H9 (cell line): ENCODE measurements at regions not wholly inside any gene's neighbourhood (a gene's known extent, or its start where the extent isn't known, plus 50 kb on each side); places are given as distances from the start of the nearest gene placed in this dataset.

ENCODE experiments used
- DNase-seq: peaks from one replicate; pipeline ENCODE4 v3.0.0-alpha.2; 2017
- H2AFZ ChIP-seq: one replicate; pipeline ENCODE4 v1.6.1; 2013; ENCODE audit warnings: mild to moderate bottlenecking, low read length, control low read depth, moderate library complexity
- H2AK5ac ChIP-seq: 2 replicates; pipeline ENCODE4 v1.6.1; 2013; ENCODE audit warnings: low read length, control low read depth, mixed read lengths; ENCODE audit not compliant: insufficient read length
- H2BK120ac ChIP-seq: one replicate; pipeline ENCODE4 v1.6.1; 2013; ENCODE audit warnings: low read depth, mild to moderate bottlenecking, low read length, control low read depth, inconsistent platforms; ENCODE audit not compliant: poor library complexity, severe bottlenecking
- H2BK12ac ChIP-seq: 2 replicates; pipeline ENCODE4 v1.6.1; 2013; ENCODE audit warnings: low read length, control low read depth, mixed read lengths, low read depth; ENCODE audit not compliant: insufficient read length
- H2BK15ac ChIP-seq: 2 replicates; pipeline ENCODE4 v1.6.1; 2013; ENCODE audit warnings: low read depth, low read length, control low read depth
- H2BK20ac ChIP-seq: one replicate; pipeline ENCODE4 v1.6.1; 2013; ENCODE audit warnings: low read depth, mild to moderate bottlenecking, low read length, control low read depth, inconsistent platforms; ENCODE audit not compliant: poor library complexity, severe bottlenecking
- H2BK5ac ChIP-seq: 2 replicates; pipeline ENCODE4 v1.6.1; 2013; ENCODE audit warnings: low read length, control low read depth, mixed read lengths; ENCODE audit not compliant: insufficient read length
- H3K14ac ChIP-seq: 2 replicates; pipeline ENCODE4 v1.6.1; 2013; ENCODE audit warnings: low read length, control low read depth; ENCODE audit not compliant: insufficient read depth
- H3K18ac ChIP-seq: 2 replicates; pipeline ENCODE4 v1.6.1; 2013; ENCODE audit warnings: low read depth, mild to moderate bottlenecking, mixed read lengths, low read length, control low read depth; ENCODE audit not compliant: insufficient read length
- H3K23ac ChIP-seq: 2 replicates; pipeline ENCODE4 v1.6.1; 2013; ENCODE audit warnings: low read length, control low read depth, mixed read lengths, low read depth; ENCODE audit not compliant: insufficient read length
- H3K23me2 ChIP-seq: 2 replicates; pipeline ENCODE4 v1.6.1; 2013; ENCODE audit warnings: low read depth, mild to moderate bottlenecking, mixed read lengths, low read length, control low read depth; ENCODE audit not compliant: insufficient read length, poor library complexity, severe bottlenecking
- H3K27ac ChIP-seq: 2 replicates; pipeline ENCODE4 v1.5.1; 2013; ENCODE audit warnings: low read length, control low read depth, mixed read lengths, low read depth; ENCODE audit not compliant: insufficient read length
- H3K27me3 ChIP-seq: 2 replicates; pipeline ENCODE4 v1.6.1; 2013; ENCODE audit warnings: low read length, control low read depth, inconsistent platforms; ENCODE audit not compliant: insufficient read depth
- H3K4ac ChIP-seq: 2 replicates; pipeline ENCODE4 v1.6.1; 2013; ENCODE audit warnings: low read depth, mild to moderate bottlenecking, control low read depth, inconsistent platforms, low read length, moderate library complexity
- H3K4me1 ChIP-seq: 2 replicates; pipeline ENCODE4 v1.6.1; 2013; ENCODE audit warnings: low read length, control low read depth, inconsistent platforms; ENCODE audit not compliant: insufficient read depth
- H3K4me2 ChIP-seq: 2 replicates; pipeline ENCODE4 v1.6.1; 2013; ENCODE audit warnings: low read length, control low read depth, mixed read lengths; ENCODE audit not compliant: insufficient read length, insufficient read depth
- H3K56ac ChIP-seq: 2 replicates; pipeline ENCODE4 v1.6.1; 2013; ENCODE audit warnings: low read depth, mild to moderate bottlenecking, mixed read lengths, low read length, control low read depth; ENCODE audit not compliant: insufficient read length
- H3K79me1 ChIP-seq: 2 replicates; pipeline ENCODE4 v1.6.1; 2013; ENCODE audit warnings: low read depth, mild to moderate bottlenecking, moderate library complexity, low read length, control low read depth, inconsistent platforms; ENCODE audit not compliant: insufficient read depth, poor library complexity, severe bottlenecking
- H3K79me2 ChIP-seq: 2 replicates; pipeline ENCODE4 v1.6.1; 2013; ENCODE audit warnings: low read length, control low read depth, inconsistent platforms; ENCODE audit not compliant: insufficient read depth
- H3K9ac ChIP-seq: 2 replicates; pipeline ENCODE4 v1.6.1; 2013; ENCODE audit warnings: low read length, control low read depth, mixed read lengths; ENCODE audit not compliant: insufficient read length; ENCODE audit errors: extremely low read depth
- H3K9me3 ChIP-seq: one replicate; pipeline ENCODE4 v1.6.1; 2013; ENCODE audit warnings: low read depth, low read length, inconsistent platforms; ENCODE audit not compliant: control insufficient read depth
- H3T11ph ChIP-seq: one replicate; pipeline ENCODE4 v1.6.1; 2013; ENCODE audit warnings: mild to moderate bottlenecking, low read length, control low read depth, inconsistent platforms
- H4K20me1 ChIP-seq: one replicate; pipeline ENCODE4 v1.6.1; 2013; ENCODE audit not compliant: control insufficient read depth, insufficient read length, insufficient read depth
- H4K5ac ChIP-seq: 2 replicates; pipeline ENCODE4 v1.6.1; 2013; ENCODE audit warnings: low read depth, mild to moderate bottlenecking, mixed read lengths, low read length, control low read depth; ENCODE audit not compliant: insufficient read length
- H4K8ac ChIP-seq: replicated peaks from 2 replicates; pipeline ENCODE4 v1.6.1; 2013; ENCODE audit warnings: low read length, control low read depth, mixed read lengths, low read depth; ENCODE audit not compliant: insufficient read length
- H4K91ac ChIP-seq: 2 replicates; pipeline ENCODE4 v1.6.1; 2013; ENCODE audit warnings: low read depth, mild to moderate bottlenecking, moderate library complexity, mixed read lengths, low read length, control low read depth; ENCODE audit not compliant: insufficient read length
- H3K27ac Mint-ChIP-seq, 3 experiments: 2 replicates in 2 of 3; 3 replicates in 1 of 3; pipeline ENCODE4 v1.8.0; 2020 to 2021; ENCODE audit warnings: mixed read lengths in 3 of 3, mild to moderate bottlenecking in 1 of 3, moderate library complexity in 1 of 3
- H3K27me3 Mint-ChIP-seq: 2 replicates; pipeline ENCODE4 v1.8.0; 2021; ENCODE audit warnings: low read depth, mild to moderate bottlenecking, moderate library complexity, mixed read lengths
- H3K36me3 Mint-ChIP-seq, 3 experiments: 2 replicates in 2 of 3; 3 replicates in 1 of 3; pipeline ENCODE4 v1.8.0; 2020 to 2021; ENCODE audit warnings: low read depth in 3 of 3, mixed read lengths in 3 of 3; ENCODE audit not compliant: insufficient read depth in 1 of 3
- H3K4me1 Mint-ChIP-seq, 2 experiments: 2 replicates each; pipeline ENCODE4 v1.8.0; 2020; ENCODE audit warnings: mixed read lengths in 2 of 2
- H3K4me3 Mint-ChIP-seq, 2 experiments: 2 replicates in 1 of 2; 3 replicates in 1 of 2; pipeline ENCODE4 v1.8.0; 2020 to 2021; ENCODE audit warnings: mild to moderate bottlenecking in 2 of 2, mixed read lengths in 2 of 2, moderate library complexity in 1 of 2
- H3K9me3 Mint-ChIP-seq, 2 experiments: 2 replicates in 1 of 2; 3 replicates in 1 of 2; pipeline ENCODE4 v1.8.0; 2020; ENCODE audit warnings: mild to moderate bottlenecking in 2 of 2, mixed read lengths in 2 of 2, moderate library complexity in 1 of 2
- WGBS: extraction: QIAGEN DNeasy Blood & Tissue Kit; methylation state at CpG from one replicate; pipeline ENCODE4 v1.1.7; 2013; ENCODE audit warnings: missing lambda C conversion rate, low lambda C conversion rate, mixed read lengths; ENCODE audit not compliant: insufficient read length; ENCODE audit errors: extremely low coverage; 5-methylcytosine and 5-hydroxymethylcytosine counted together
- TF ChIP-seq, protein P1 (sequence below): fragments of 200-600 bp; sonication (generic); conservative IDR thresholded peaks from 3 replicates; pipeline ENCODE4 v1.8.0; 2021; ENCODE audit warnings: antibody characterized with exemption, mild to moderate bottlenecking

- whole genome bisulfite sequencing: no CpG with 5 or more reads among the region's 10 CpGs
- peaks cover 3 to 14% (median 9%) of the 10 kb centered on the region in 3 experiments; a peak in 4 of 7 replicates for H3K36me3 Mint-ChIP-seq
- no peak overlapping the region for H4K8ac ChIP-seq
- TF ChIP-seq, protein P1, sequence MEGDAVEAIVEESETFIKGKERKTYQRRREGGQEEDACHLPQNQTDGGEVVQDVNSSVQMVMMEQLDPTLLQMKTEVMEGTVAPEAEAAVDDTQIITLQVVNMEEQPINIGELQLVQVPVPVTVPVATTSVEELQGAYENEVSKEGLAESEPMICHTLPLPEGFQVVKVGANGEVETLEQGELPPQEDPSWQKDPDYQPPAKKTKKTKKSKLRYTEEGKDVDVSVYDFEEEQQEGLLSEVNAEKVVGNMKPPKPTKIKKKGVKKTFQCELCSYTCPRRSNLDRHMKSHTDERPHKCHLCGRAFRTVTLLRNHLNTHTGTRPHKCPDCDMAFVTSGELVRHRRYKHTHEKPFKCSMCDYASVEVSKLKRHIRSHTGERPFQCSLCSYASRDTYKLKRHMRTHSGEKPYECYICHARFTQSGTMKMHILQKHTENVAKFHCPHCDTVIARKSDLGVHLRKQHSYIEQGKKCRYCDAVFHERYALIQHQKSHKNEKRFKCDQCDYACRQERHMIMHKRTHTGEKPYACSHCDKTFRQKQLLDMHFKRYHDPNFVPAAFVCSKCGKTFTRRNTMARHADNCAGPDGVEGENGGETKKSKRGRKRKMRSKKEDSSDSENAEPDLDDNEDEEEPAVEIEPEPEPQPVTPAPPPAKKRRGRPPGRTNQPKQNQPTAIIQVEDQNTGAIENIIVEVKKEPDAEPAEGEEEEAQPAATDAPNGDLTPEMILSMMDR: no peak
- H3K9ac ChIP-seq: no peak overlapping the region
- peak overlapping the region; percentile 66 for H3K18ac ChIP-seq
- no peaks in the 10 kb centered on the region for H3K27me3 ChIP-seq
- no peak overlapping the region for H3K4ac ChIP-seq
- H2AFZ ChIP-seq: peak overlapping the region; percentile 73
- H3K56ac ChIP-seq: no peak overlapping the region
- H2BK120ac ChIP-seq: peak overlapping the region; percentile 73
- H3K27me3 Mint-ChIP-seq: no peaks in the 10 kb centered on the region; the same call in 1 of the 2 replicates
- no peak overlapping the region for H2BK5ac ChIP-seq
- H3K14ac ChIP-seq: peak overlapping the region; percentile 61
- no peak for DNase-seq
- H3K4me3 Mint-ChIP-seq: no peak overlapping the region
- no peak overlapping the region for H2AK5ac ChIP-seq
- no peaks in the 10 kb centered on the region for H4K20me1 ChIP-seq
- H3K9me3 ChIP-seq: no peaks in the 10 kb centered on the region
- H3K4me2 ChIP-seq: no peak overlapping the region
- no peak overlapping the region for H4K5ac ChIP-seq
- H2BK12ac ChIP-seq: no peak overlapping the region
- H3K4me1 ChIP-seq: peaks cover 6% of the 10 kb centered on the region; the same call in 1 of the 2 replicates
- no peak overlapping the region for H2BK15ac ChIP-seq
- H3K27ac Mint-ChIP-seq: peak overlapping the region in 1 of 3 experiments; percentile 25; a peak in 2 of 7 replicates
- H2BK20ac ChIP-seq: no peak overlapping the region
- H3K27ac ChIP-seq: no peak overlapping the region
- H3K79me2 ChIP-seq: no peaks in the 10 kb centered on the region
- no peak overlapping the region for H4K91ac ChIP-seq
- H3T11ph ChIP-seq: no peak overlapping the region
- H3K23me2 ChIP-seq: no peaks in the 10 kb centered on the region
- peaks cover 13 to 24% of the 10 kb centered on the region in 2 experiments for H3K9me3 Mint-ChIP-seq
- no peak overlapping the region for H3K23ac ChIP-seq
- H3K4me1 Mint-ChIP-seq: peaks cover 21 to 28% of the 10 kb centered on the region in 2 experiments
- no peaks in the 10 kb centered on the region for H3K79me1 ChIP-seq
Observed at GRCh38 chr16:5188318-5188988, 90.9 kb upstream of the EEF2KMT start.
